Transverse colon (tissue), 4 donors: ENCODE measurements at regions not wholly inside any gene's neighbourhood (a gene's known extent, or its start where the extent isn't known, plus 50 kb on each side); places are given as distances from the start of the nearest gene placed in this dataset.

Experiments used
- EP300 ChIP-seq: sonication (generic); formaldehyde crosslinking; IDR thresholded peaks from one replicate; pipeline ENCODE4 v1.6.1; 2017; ENCODE audit warnings: antibody characterized with exemption, low read depth
- POLR2A ChIP-seq: fragments of 450-650 bp; IDR thresholded peaks from one replicate; pipeline ENCODE4 v1.6.1; 2016; ENCODE audit warnings: antibody characterized with exemption, mild to moderate bottlenecking, moderate library complexity
- POLR2AphosphoS5 ChIP-seq, 3 donors: sonication (generic); formaldehyde crosslinking; IDR thresholded peaks; one replicate each; pipeline ENCODE4 v1.6.1; 2016; ENCODE audit warnings: antibody characterized with exemption in 3 of 3
- TF ChIP-seq, protein P1 (sequence below), 5 experiments: fragments of 200-600 bp in 3 of 5; fragments of 450-650 bp in 2 of 5; sonication (generic) in 3 of 5; IDR thresholded peaks; 1 replicate in 2 of 5; 2 replicates in 3 of 5; pipeline ENCODE4 v1.5.1; 2016 to 2017; ENCODE audit warnings: antibody characterized with exemption in 5 of 5, inconsistent platforms in 3 of 5, mild to moderate bottlenecking in 2 of 5, moderate library complexity in 1 of 5

DNA sequence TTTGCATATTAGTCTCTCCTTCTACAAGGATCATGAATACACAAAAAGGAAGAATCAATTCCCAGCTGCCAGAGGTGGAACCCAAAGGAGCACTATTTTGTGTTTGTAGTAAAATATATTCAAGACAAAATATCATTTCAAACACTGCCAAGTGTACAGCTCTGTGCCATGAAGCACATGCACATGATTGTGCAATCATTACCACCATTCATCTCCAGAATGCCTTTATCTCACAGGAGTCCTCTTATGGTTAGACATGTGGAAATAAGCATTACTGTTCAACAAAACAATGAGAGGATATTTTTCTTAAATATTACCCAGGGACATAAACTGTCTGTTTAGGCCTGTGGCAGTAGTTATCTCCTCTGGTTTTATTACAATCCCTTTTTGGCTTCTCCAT, 151.4 kb upstream of the PPP1R3A start:
- no peak for TF ChIP-seq POLR2A
- TF ChIP-seq, protein P1, sequence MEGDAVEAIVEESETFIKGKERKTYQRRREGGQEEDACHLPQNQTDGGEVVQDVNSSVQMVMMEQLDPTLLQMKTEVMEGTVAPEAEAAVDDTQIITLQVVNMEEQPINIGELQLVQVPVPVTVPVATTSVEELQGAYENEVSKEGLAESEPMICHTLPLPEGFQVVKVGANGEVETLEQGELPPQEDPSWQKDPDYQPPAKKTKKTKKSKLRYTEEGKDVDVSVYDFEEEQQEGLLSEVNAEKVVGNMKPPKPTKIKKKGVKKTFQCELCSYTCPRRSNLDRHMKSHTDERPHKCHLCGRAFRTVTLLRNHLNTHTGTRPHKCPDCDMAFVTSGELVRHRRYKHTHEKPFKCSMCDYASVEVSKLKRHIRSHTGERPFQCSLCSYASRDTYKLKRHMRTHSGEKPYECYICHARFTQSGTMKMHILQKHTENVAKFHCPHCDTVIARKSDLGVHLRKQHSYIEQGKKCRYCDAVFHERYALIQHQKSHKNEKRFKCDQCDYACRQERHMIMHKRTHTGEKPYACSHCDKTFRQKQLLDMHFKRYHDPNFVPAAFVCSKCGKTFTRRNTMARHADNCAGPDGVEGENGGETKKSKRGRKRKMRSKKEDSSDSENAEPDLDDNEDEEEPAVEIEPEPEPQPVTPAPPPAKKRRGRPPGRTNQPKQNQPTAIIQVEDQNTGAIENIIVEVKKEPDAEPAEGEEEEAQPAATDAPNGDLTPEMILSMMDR (IDR thresholded peaks at IDR 0.05): no peak
- no peak for TF ChIP-seq EP300
- TF ChIP-seq POLR2AphosphoS5 (IDR thresholded peaks at IDR 0.05): no peak
